GM21825 (cell line): ENCODE measurements at regions not wholly inside any gene's neighbourhood (a gene's known extent, or its start where the extent isn't known, plus 50 kb on each side); places are given as distances from the start of the nearest gene placed in this dataset.
"Not testable (repeated sequence)": the region's sequence is repeated elsewhere in the genome, so short reads cannot be mapped to it uniquely, and the experiment has no call there.

ENCODE experiments used
- ATAC-seq: cut with Tn5 transposase; IDR thresholded peaks from one replicate; pipeline ENCODE4 v1.9.1; 2021; ENCODE audit warnings: mild to moderate bottlenecking, moderate library complexity; ENCODE audit not compliant: unreplicated experiment

DNA sequence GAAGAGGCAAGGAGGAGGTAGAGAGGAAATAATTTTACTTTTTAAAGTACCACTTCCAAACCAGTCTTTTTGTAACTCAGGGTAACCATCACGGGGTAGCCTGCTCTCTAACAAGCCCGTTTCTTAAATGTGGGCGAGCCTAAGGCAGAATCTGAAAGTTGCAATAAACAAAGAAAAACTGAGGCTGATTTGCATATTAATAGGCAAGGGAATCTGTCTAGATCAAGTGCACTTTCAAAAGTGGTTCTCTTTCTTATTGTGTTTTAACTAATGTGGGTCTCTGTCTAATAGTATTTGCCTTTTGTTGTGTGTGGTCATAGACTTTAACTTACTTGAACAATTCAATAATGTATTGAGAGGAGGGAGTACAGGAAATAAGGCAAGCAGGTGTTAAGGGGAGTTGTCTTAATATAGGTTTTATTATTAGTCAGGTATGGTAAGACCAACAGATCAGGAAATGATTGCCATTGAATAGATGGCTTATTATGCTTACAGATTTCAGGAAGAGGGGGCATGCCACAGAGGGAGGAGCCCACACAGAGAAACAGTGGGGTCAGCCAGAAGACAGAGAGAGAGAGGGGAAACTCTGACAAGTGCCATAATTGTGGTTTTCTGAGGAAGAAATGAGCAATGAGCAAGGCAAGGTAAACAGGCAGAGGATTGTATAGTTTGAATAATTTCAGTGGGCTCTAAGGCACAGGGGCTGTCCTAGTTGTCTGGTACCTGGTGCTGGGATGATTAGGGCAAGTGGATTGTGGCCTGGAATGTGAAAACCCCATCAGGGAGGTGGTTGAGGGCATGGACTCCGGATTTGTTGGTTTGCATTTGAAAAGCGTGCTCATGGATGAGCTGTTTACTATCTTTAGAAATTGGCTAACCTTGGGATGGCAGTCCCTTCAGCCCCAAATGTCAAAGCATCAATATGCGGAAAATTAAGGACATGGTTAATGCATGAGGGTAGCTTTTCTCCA, 237.2 kb downstream of the TOX3 start:
- ATAC-seq = no peak

DNA sequence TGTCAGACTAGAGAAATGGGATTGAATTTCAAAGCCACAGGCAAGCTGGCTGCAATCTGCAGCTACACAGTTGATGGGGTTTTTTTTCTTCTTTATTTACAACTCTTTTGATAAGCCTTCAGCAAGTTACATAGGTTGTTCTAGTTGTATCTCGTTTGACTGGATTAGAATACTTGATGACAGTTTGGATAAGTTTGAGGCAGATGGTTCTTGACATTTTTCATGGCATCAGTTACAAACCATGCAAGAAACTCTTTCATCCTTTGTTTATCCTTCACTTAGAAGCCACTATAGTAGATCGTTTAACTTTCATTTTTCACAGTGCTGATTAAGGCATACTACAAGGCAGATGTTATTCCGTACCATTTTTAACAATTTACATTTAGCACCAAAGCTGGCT, 238.9 kb downstream of the TOX3 start:
- no peak for ATAC-seq

DNA sequence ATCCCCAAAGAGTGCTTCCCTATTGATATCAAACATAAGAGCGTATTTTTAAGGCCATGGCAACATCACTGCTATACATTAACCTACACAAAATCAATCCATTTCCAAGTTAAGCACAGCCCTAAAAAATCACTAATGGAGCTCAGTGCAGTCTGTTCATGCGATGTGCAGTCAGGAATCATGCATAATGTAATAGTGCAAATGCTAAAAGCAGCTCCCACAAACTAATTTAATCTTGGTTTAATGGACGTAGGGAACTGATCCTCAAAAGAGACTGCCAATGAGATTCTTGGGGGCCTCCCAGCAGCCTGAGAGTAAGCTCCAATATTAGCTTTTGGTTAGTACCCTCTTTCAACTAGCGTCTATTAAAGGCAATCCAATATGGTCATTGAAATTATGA, 245.9 kb downstream of the TOX3 start:
- ATAC-seq = no peak

DNA sequence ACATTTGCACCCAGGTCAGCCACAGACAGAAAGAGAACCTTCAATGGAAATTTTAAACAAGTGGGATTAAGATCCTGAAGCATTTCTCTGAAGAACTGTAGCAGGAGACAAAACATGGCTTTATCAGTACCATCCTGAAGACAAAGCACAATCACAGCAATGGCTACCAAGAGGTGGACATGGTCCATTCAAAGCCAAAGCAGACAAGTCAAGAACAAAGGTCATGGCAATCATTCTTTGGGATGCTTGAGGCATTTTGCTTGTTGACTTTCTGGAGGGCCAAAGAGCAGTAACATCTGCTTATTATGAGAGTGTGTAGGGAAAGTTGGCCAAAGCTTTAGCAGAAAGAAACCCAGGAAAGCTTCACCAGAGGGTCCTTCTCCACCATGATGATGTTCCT, 248.2 kb downstream of the TOX3 start:
- no peak for ATAC-seq

DNA sequence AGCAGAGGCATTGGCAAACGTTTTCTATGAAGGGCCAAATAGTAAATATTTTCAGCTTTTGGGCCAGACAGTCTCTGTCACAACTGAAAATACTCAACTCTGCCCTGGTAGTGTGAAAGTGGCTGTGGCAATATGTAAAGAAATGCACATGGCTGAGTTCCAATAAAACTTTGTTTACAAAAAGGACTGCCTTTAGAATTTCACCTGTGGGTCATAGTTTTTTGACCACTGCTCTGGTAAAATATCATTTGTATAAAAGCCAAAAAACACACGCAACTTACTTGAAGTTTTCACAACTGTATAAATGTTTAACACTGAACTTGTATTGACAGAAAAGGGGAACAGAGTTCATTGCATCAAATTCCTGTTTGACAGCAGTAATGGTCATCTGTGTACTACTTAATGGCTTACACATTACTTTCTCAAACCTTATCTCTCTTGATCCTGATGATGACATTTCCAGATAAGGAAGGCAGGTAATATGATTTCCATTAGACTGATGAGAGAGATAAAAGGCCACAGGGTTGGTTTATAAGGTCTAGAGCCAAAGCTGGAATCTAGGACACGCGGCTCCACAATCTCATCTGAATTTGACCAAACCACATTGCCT, 250.1 kb downstream of the TOX3 start:
- not testable (repeated sequence) for ATAC-seq

DNA sequence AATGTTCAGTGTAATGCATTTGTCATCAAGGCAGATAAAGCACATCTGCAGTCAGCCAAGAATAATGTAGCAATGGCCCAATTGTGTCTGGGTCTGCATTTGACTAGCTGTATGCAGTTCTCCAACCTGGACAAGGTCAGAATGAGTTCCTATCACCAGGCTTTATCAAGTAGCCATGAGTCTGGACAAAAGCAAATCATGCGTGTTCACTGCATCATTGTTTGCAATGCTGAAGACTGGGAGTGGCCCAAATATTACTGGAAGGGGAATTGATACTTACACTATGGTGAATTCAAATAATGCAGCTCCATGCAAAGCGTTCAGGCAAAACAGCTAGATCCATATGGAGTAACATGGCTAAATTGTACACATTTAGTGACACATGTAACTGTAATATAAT, 250.9 kb downstream of the TOX3 start:
- ATAC-seq = no peak

DNA sequence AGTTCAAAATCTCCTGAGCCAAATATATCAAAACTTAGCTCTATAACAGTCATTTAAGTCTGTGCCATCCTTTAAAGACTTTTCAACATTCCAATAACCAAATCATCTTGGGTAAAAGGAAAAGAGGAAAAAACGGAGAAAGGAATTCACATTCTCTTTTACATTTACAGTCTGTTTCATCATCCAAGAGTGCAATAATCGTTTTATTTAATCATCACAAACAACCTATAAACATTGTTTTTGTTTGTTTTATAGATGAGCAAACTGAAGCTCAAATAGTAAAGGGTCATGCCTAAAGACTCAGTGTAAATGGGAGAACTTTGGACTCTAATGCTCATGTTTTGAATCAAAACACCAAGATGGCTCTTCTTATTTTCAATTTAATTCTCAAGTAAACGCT, 252.3 kb downstream of the TOX3 start:
- no peak for ATAC-seq

DNA sequence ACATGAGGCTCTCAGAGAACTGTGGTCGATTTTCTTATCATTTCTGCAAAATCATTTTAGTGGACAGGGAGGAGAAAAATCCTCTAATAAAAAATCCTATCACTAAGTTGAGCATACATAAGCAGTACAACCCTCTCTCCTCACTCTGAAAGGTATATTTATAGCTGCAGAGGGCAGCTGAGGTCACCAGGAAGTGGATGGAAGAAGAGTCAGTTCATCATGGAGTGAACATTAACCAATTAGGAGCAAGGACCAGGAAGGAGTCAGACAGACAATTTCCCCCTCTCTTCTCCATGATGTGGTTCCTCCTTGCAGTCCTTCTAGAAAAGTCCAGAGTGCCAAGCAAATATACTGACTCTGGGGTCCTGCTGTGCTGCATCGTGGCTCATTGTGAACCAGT, 253.7 kb downstream of the TOX3 start:
- ATAC-seq = no peak

DNA sequence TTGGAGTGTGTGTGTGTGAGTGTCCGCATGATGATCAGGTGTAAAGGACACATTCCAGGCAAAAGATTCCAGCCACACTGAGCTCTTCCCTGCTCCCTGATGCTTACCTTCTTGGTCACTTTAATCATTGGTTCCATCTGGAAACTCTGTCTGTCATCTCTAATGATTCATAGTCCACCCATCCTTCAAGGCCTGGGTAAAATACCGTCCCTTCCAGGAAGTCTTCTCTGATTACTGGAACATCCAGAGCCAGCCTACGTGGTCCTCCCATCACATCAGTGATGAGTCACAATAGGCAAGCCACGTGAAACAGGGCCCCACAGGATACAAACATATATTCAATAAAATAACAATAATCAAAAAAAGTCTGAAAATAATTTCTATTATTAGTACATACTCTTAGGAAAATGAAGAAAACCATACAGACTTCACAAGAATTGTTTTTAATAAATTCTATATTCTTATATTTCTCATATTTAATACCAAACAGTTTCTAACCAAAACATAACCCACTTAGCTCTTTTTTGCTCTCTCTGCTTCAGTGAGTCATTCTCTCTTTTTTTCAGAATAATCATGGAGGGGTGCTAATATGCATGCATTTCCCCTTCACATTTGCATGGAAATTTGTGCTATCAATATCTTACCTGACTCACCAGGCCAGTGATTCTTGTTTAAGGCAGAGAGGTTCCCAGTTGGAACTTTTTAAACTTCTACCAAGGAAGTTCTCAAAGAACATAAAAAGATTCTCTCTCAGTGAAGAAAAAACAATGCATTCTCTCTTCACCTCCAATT, 263.2 kb downstream of the TOX3 start:
- no peak for ATAC-seq

DNA sequence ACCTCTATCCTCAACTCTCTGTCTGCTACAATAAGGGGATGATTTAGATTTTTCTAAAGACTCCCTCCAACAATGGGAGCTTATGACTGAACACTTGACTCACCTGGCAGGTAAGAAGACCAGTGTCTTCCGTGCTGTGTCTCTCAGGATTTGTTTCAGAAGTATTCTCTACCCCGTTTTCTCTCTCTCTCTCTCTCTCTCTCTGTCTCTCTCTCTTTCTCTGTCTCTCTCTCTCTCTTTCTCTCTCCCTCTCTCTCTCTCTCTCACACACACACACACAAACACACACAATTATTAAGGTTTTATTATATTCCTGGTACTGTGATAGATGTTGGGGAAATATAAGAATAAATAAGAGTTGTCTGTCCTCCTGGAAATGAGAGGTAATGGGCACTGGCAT, 263.9 kb downstream of the TOX3 start:
- no peak for ATAC-seq

DNA sequence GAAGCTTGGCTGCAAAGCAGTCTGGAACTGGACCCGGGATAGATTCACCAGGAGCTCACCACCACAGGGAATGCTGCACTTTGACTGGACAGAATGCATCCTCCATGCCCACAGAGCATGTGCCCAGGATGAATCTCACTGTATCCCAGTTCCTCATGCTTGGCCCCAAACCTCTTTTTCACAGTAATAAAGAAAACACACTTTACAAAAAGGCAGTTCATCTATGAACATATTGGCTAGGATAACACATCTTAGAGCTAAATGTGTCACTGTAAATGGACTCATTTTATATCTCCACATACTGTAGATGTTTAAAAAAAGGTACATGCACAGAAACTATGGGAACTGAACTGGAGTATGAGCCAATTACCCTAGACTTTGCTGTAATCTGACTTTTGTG, 266.9 kb downstream of the TOX3 start:
- no peak for ATAC-seq

DNA sequence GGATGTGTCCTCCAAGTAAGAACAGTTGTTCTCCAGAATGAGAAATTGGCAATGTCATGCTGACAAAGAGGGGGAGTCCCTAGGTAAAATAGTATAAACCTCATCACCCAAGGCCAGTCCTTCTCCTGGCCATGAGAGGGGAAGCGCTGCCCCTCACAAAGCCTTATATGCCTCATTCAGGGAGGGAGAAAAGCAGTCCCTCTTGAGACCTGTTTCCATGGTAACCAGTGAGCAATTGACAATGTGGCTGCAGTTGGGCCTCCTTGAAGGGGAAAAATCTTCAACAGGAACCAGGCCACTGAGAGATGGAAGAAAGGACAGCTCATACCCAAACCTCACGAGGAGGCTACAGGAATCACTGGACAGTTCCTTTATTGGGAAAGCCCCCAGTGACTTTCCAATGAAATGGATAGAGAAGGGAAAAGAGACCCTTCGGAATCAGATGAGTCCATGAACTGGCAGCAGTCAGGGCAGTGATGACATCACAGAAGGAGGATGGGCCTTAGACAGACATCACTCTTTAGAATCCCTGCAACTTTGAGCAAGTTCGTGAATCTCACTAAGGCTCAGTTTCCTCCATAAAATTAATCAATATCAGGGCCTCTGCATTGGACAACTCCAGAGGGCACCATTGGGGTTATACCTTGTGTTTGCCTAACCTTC, 275.7 kb downstream of the TOX3 start:
- no peak for ATAC-seq

DNA sequence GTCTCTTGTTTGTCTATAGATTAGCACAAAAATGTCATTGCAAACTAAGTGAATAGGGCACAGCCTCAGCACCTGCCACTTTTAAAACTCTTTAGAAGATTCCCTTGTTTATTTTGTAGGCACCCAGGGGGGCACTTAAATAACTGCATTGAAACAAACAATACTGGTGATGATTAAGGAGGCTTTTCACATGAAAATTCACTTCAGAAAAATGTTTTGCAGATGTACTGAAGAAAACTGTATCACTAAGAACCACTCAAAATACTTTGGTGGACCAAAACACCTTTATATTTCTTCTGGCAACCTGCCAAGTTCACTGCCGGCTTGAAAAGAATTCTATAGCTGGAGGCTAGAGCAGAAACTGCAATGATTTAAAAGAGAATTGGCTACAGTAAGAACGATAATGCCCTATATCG, 281.5 kb downstream of the TOX3 start:
- no peak for ATAC-seq

DNA sequence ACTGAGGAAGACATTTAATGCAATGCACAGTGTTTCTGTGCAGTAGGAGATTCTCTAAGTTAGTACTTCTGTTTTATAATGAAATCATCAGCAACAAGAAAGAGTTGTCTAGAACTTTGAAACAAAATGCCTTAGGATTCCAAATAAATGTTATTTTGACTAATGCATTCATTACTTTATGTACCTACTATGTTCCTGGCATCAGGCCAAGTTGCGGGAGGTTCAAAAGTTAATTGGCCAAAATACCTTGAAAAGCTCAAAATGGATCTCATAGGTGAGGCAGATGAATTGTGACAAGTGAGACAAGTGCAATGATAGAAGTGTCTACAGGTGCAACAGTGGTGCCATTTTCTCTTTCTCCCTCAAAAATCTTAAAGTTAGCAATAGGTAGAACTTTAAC, 289.4 kb downstream of the TOX3 start:
- ATAC-seq = no peak

DNA sequence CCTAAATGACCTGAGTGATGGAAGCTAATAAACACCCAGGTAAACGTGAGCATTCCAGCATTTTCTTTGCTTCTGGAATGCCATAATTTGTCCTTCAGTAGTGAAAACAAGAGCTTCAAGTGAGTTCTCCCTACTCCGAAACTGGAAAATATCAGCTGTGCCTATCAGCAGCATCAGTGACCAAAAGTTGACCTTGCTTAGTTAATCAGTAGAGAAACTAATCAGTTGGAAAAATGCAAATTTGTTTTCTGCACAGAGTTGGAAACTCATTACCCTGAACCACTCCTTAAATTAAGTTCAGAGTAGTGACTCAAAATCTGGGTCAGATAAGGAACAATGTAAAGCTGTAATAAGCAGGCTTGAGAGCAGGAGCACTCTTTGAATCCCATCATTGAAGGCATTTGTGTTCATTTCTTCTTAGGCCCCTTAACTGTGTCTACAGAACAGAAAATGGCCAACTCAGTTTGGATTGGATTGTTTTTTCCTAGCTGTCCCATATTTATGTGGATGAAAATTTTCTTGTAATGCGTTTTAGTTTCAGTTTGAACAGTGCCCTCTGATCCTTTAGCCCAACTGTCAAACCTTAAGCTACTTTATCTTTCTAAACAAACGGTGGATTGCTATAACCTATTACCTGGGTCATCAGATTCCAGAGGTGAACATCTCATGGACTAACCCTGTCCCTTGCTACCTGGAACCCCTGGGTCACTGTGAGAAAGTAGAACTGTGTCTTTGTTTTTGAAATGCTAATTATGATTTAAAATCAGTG, 290.4 kb downstream of the TOX3 start:
- no peak for ATAC-seq

DNA sequence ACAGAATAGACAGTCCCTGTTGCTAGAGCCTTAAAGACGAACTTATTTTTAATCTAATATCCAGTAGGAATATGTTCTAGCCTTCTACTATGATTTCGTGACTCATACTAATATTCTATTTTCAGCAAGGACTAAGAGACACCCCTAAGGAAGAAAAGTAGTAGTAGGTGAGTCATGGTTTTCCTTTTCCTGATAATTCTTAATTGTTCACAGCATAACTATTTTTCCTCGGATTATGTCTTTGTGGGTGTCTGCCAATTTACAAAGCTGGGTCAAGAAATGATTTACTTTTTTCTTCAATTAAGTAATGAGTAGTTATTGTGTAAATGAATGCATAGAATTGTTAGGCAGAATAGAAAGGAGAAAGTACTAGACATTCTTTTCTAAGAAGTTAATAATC, 292.2 kb downstream of the TOX3 start:
- no peak for ATAC-seq

DNA sequence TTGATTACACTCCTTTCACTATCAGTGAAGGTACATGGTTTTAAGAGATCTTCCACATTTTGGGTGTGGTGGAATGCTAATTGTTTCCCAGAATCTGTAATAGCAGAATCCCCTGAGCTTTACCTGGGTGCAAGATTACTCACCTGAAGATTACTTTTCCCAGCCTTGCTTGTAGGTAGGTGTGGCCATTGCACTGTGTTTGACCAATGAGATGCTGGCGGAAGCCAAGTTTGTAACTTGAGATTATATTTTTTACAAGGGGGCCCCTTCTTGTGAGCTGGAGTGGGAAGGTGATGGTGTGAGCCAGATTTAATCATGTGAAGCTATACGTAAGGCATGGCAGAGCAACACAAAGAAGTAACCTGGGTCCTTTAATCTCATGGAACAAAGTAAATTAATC, 294.3 kb downstream of the TOX3 start:
- ATAC-seq = no peak

DNA sequence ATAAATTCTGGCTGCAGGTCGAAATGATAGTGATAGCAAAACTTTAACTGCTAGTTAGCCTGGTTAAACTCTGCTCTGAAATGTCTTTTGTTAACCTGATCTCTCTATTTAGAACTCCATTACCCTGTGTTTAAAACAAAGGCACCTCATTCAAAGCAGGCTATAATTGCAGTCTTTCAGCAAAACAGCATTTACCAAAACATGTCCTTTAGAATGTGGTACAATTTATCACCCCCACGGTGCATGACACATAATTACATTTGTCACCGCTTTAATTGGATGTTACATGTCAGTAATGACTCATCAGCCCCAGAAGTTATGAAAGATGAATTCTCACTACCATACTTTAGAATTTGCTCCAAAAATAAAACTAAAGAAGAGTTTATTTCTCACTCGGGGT, 295.4 kb downstream of the TOX3 start:
- ATAC-seq = no peak

DNA sequence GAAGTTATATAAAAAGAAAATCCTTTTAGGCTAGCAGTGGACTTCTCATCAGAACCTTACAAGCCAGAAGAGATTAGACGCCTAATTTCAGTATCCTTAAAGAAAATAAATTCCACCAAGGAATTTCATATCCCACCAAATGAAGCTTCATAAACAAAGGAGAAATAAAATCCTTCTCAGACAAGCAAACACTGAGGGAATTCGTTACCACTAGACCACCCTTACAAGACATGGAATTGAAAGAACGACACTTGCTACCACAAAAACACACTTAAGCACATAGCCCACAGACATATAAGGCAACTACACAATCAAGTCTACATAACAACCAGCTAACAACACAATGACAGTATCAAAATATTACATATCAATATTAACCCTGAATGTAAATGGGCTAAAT, 299.2 kb downstream of the TOX3 start:
- no peak for ATAC-seq

DNA sequence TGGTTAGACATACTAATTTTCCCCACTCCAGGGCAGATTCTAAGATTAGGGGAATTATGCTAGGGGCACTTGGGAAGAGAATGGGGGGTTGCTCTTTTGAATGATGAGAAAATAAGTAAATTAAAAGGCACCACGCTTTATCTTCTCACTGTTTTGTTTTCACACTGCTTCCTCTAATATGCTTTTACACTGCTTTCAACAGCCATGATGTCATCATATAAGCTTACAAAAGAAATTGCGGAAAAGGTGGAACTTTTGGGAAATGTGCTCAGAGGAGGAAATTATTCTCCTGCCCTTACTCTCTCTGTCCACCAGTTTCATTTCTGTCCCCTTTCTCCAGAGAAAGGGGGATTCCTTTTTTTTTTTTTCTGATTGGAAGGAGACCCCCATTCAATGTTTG, 308.2 kb downstream of the TOX3 start:
- ATAC-seq = no peak
